H1 (cell line): ENCODE measurements at regions not wholly inside any gene's neighbourhood (a gene's known extent, or its start where the extent isn't known, plus 50 kb on each side); places are given as distances from the start of the nearest gene placed in this dataset.

Source experiments
- TF ChIP-seq, protein P1 (sequence below): IDR thresholded peaks from 2 replicates; pipeline ENCODE4 v1.6.1; 2011; ENCODE audit warnings: low read depth, mild to moderate bottlenecking, low read length; ENCODE audit not compliant: insufficient read depth

- TF ChIP-seq, protein P1, sequence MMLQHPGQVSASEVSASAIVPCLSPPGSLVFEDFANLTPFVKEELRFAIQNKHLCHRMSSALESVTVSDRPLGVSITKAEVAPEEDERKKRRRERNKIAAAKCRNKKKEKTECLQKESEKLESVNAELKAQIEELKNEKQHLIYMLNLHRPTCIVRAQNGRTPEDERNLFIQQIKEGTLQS: no peak
Observed at GRCh38 chr17:79435296-79435695, 175.6 kb downstream of the RBFOX3 start (continued).
